GM12865 (cell line): ENCODE measurements at regions not wholly inside any gene's neighbourhood (a gene's known extent, or its start where the extent isn't known, plus 50 kb on each side); places are given as distances from the start of the nearest gene placed in this dataset.

Experiments used
- DNase-seq: peaks from one replicate; pipeline ENCODE4 v3.0.0; 2010; ENCODE audit warnings: low read depth
- H3K4me3 ChIP-seq: 2 replicates; pipeline ENCODE4 v1.5.1; 2011; ENCODE audit warnings: mild to moderate bottlenecking, low read depth, low read length, control low read depth
- CTCF ChIP-seq: IDR thresholded peaks from 2 replicates; pipeline ENCODE4 v1.5.1; 2011; ENCODE audit warnings: low read length, control low read depth, low read depth, inconsistent platforms; ENCODE audit not compliant: insufficient read depth; ENCODE audit errors: missing control alignments

DNA sequence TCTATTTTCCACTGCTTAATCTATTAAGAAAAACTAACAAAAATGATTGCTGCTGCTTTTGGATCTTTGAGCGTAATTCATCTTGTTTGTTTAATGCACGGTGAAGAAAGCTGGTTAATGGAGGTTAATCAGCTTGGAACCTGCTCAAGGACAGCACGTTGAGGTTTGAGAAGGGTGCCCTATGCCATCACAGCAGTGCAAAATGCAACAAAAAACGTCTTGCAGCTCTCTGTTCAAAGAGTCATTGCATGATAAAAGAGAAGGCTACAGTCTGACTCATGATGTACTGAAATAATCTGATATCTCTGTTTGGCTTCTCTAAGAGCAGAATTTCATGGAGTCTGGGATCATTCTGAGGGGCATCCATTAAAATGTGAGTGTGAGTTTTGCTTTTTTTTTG lies 80.6 kb upstream of the PREP start:
- H3K4me3 ChIP-seq: no peak overlapping the region
- no peak for DNase-seq
- TF ChIP-seq CTCF: no peak

DNA sequence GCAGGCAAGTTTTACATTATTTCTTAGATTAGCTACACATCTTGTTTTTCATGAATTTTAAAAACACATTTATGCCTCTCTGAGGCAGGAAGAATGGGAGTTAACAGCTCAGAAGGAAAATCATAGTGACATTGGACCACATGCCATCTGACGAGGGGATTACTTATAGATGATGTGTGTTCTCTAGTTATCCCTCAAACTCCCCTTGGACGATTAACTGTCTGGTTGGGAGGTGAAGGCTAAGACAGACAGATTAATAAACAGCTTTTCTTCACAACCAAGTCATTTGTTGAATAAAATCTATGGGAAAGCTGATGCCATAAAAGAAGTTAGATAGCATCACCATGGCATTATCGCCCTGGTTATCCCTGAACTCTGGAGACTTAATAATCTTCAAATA lies 80.0 kb upstream of the PREP start:
- H3K4me3 ChIP-seq: no peak overlapping the region
- no peak for DNase-seq
- TF ChIP-seq CTCF: no peak

- DNase-seq: peak; percentile 53
- peak overlapping the region; percentile 29 for H3K4me3 ChIP-seq
- TF ChIP-seq CTCF: no peak
Observed at GRCh38 chr6:105482227-105482844, 79.5 kb upstream of the PREP start.

- TF ChIP-seq CTCF: no peak
- DNase-seq: no peak
- H3K4me3 ChIP-seq: no peak overlapping the region
Observed at GRCh38 chr6:105476978-105477377, 74.1 kb upstream of the PREP start.

DNA sequence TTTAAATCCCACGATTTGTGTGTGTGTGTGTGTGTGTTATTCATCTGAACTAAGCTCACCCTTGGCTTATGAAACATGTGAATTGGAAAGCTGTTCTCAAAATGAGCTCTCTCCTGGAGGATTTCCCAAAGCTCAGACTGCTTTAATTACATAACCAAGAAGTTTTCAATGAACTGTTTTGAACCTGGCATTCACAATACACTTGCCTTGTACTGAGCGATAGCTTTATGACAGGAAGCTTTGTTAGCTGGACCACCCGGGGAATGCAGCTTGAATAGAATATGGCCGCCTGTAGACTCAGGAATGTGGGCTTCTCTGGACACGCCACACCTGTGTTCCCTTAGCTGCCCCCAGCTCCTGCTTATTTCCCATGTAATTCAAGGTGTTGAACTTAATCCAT lies 71.4 kb upstream of the PREP start:
- no peak for TF ChIP-seq CTCF
- DNase-seq: no peak
- no peak overlapping the region for H3K4me3 ChIP-seq

- H3K4me3 ChIP-seq: no peak overlapping the region
Observed at GRCh38 chr6:105469946-105470345, 67.1 kb upstream of the PREP start.

More at GRCh38 chr6:105469946-105470345, 67.1 kb upstream of the PREP start:
- TF ChIP-seq CTCF: no peak
- no peak for DNase-seq
